Activated T-helper 1 cell treated with anti-CD3 and anti-CD28 coated beads, Interleukin-2, amount 50 U/mL, for 16 hours (primary cell): ENCODE measurements at regions not wholly inside any gene's neighbourhood (a gene's known extent, or its start where the extent isn't known, plus 50 kb on each side); places are given as distances from the start of the nearest gene placed in this dataset.
"Not testable (repeated sequence)": the region's sequence is repeated elsewhere in the genome, so short reads cannot be mapped to it uniquely, and the experiment has no call there.

ENCODE experiments used
- DNase-seq, 2 donors: peaks; one replicate each; pipeline ENCODE4 v3.0.0-alpha.2; 2020; ENCODE audit warnings: low read depth in 1 of 2, low spot score in 1 of 2

DNA sequence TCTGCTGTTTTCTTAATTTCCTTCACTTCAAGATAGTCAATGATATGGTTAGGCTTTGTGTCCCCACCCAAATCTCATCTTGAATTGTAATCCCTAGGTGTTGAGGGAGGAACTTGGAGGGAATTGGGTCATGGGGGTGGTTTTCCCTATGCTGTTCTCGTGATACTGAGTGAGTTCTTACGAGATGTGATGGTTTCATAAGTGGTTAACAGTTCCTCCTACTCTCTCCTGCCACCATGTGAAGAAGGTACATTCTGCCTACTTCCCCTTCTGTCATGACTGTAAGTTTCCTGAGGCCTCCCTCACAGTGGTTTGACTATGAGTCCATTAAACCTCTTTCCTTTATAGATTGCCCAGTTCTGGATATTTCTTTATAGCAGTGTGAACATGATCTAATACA is 74.0 kb upstream of the SAMSN1 start:
- DNase-seq = no peak

DNA sequence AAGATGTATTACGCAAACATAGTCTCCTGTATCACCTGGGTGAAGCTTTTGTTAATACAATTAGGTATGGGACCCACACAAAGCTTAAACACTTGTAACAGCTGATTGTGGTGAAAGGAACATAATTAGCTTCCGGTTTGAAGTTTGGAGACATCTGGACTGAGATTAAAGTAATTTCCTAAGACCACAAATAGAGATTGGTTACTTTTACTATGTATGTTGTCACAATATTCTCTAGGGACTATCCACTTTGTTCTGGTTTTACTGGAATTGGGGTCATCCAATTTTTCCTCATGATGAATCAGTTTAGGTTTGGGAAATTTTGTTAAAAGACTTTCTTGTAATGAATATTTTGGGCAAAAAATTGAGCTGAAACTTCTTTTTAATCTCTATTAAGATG is 71.8 kb upstream of the SAMSN1 start:
- DNase-seq = no peak

GRCh38 chr21:14617040-14617393 is 70.9 kb upstream of the SAMSN1 start:
- DNase-seq = no peak

DNA sequence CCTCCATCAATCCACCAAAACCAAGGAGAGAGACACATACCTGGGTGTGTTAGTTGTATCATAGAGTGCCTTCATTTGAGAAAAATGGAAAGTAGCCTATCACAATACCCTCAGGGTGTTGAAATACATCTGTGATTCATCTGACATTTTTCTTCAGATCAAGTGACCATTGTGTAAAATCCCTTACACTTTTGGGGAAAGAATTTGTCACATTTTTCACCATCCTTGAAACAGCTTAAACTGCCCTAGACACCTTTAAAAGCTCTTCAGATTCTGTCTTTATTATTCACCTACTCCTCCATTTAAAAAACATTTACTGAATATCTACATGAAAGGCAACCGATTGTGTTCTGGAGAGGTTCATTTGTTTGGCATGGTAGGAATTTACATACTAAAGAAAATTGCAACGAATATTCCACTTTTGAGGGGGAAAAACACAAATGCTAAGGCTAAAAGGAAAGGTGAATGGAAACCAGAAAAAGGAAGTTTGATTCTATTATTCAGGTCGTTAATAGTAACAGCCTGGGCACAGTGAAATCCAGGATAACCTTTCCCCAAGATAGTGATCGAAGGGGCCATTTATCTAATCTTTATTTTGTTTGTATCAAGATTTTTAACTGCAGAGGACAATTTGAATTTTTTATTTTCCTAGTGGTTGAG is 70.4 kb upstream of the SAMSN1 start:
- no peak for DNase-seq

DNA sequence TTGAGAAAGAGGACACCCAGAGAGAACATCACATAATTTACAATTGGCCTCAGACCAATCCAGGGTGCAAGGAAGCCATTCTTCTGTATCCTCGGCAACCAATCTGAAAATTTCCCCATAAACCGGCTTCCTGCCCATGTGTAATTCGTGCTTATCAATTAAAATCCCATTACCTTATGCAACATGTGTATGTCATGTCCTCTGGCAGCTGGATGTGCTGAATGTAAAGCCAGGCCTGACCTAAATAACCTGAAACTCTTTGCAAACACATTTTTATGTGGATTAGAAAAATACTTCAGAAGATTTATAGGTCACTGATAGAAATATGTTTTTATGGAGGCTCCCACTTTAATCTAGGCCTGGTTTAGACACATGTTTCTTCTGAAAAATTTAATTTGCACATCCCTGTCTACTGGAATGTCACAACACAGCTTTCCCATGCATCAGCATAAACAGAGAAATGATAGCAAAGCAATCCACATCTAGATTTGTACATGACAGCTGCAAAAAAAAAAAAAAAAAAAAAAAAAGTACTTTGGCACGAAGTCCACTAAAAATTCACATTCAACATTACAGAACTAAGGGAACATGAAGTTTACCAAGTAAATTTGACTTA is 69.4 kb upstream of the SAMSN1 start:
- DNase-seq = no peak

- no peak for DNase-seq
Observed at GRCh38 chr21:14614287-14614686, 68.2 kb upstream of the SAMSN1 start.

DNA sequence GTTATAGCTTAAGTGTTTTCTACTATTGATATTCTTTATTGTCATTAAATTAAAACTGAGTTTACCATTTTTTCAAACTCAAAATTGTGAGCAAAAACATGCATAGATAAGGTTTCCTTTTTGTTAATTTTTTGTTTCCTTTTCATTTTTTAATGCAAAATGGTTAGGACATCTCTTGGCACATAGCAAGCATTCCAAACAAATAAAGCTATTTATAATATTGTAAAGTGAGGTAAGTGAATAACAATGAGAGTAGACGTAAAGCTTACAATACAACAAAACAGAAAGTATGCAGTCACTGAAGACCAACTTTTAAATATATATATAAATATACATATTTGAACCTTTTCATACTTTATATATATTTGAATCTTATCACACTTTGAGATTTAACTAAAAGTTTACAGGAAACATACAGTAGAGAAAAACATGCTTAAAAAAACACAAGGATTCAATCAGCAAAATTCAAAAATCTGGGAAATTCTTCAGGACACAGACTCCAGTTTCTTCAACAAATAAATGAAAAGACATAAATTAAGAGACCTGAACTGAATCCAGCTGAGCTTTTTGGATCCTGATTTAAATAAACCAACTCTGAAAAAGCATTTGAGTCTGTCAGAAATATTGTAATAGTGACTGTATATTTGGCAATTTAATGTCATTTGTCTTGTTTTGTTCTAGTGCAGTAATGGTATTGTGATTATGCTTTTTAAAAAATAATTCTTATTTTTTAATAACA is 67.5 kb upstream of the SAMSN1 start:
- no peak for DNase-seq

DNA sequence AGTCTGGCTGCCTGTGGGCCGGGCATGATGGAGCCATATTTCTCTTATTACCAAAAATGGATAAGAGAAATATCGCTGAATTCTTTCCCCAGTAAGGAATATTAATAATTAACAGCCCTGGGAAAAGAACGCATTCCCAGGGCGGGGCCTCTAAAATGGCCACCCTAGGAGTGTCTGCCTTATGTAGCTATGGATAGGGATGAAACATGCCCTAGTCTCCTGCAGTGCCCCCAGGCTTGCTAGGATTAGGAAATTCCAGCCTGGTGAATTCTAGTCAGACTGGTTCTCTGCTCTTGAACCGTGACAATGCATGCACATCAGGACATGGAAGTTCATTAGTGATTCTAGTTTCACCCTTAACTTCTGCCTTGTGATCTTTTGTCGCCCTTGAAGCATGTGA is 64.0 kb upstream of the SAMSN1 start:
- not testable (repeated sequence) for DNase-seq

- no peak for DNase-seq
Observed at GRCh38 chr21:14609274-14609673, 63.2 kb upstream of the SAMSN1 start.

- no peak for DNase-seq
Observed at GRCh38 chr21:14607262-14607661, 61.1 kb upstream of the SAMSN1 start.

DNA sequence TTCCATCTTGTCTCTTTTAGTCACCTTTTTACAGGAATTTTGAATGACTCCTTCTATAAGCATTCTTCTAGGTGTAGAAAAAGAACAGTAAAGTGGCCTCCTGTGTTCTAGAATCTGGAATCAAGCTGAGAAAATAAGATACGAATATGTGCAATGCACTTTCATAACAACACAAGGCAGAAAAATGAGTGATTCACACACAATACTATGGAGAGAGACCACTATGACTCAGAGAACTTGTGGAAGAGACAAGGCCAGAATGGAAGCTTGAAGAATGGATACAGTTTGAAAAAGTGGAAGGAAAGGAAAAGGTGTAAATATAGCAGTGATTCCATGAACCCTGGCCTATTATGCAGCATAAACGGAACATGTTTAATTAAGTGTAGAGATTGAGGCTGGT is 57.1 kb upstream of the SAMSN1 start:
- DNase-seq = no peak

DNA sequence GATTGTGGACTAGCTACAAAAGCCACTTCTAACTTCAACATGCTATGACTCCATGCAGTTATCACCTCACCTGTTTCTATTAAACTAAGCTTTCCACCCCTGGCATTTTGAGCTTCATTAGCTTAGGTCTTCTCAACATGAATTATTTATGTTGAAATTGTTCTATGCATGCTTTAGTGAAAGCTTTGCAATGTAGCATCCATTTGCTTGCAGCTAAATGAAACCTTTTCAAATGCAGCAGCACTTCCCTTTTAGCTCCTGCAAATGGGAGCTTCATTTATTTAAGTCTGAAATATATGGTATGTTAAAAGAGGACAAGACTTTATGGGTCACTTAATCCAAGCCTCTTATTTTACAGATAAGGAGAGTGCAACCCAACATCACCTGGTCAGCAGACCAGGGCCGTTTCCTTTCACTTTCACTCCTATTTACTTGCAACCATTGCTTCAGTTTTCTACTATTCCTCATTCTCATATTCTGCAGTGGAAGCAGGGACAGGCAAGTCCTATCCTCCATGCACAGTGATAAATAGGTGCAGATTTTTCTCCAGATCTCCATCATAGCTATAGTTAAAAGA is 56.4 kb upstream of the SAMSN1 start:
- DNase-seq = no peak

- no peak for DNase-seq
Observed at GRCh38 chr21:14600569-14601297, 54.6 kb upstream of the SAMSN1 start.

GRCh38 chr21:14598065-14598464 is 52.0 kb upstream of the SAMSN1 start:
- DNase-seq = no peak
